Ascending aorta (tissue), 2 donors: ENCODE measurements at regions not wholly inside any gene's neighbourhood (a gene's known extent, or its start where the extent isn't known, plus 50 kb on each side); places are given as distances from the start of the nearest gene placed in this dataset.

Source experiments
- DNase-seq, 2 donors: peaks; one replicate each; pipeline ENCODE4 v3.0.0-alpha.2; 2019; ENCODE audit warnings: low spot score in 2 of 2
- H3K27ac ChIP-seq, 2 donors: fragments of 200-600 bp; sonication (generic); one replicate each; pipeline ENCODE4 v1.5.1; 2016 to 2017; ENCODE audit warnings: mild to moderate bottlenecking in 1 of 2
- H3K27me3 ChIP-seq: fragments of 200-600 bp; sonication (generic); one replicate; pipeline ENCODE4 v1.5.1; 2017
- H3K36me3 ChIP-seq, 2 donors: fragments of 200-600 bp; sonication (generic); one replicate each; pipeline ENCODE4 v1.5.1; 2016
- H3K4me1 ChIP-seq, 2 donors: fragments of 200-600 bp; sonication (generic); one replicate each; pipeline ENCODE4 v1.5.1; 2016 to 2017; ENCODE audit warnings: mild to moderate bottlenecking in 1 of 2
- H3K4me3 ChIP-seq, 2 donors: fragments of 200-600 bp; sonication (generic); one replicate each; pipeline ENCODE4 v1.5.1; 2016 to 2017; ENCODE audit warnings: mild to moderate bottlenecking in 1 of 2
- H3K9me3 ChIP-seq, 2 donors: fragments of 200-600 bp; sonication (generic); one replicate each; pipeline ENCODE4 v1.5.1; 2016
- intact Hi-C: fragments of 100-400 bp; cut with DNase I; formaldehyde crosslinking; loops from one replicate; pipeline ENCODE4 v1.15.1; 2023
- TF ChIP-seq, protein P1 (sequence below), 3 experiments: fragments of 200-600 bp in 2 of 3; fragments of 450-650 bp in 1 of 3; sonication (generic) in 2 of 3; IDR thresholded peaks; one replicate each; pipeline ENCODE4 v1.5.1; 2016 to 2019; ENCODE audit warnings: antibody characterized with exemption in 3 of 3, mild to moderate bottlenecking in 1 of 3, moderate library complexity in 1 of 3

- no peaks in the 10 kb centered on the region for H3K27me3 ChIP-seq
- H3K4me1 ChIP-seq = no peaks in the 10 kb centered on the region
- H3K9me3 ChIP-seq = no peaks in the 10 kb centered on the region
- TF ChIP-seq, protein P1, sequence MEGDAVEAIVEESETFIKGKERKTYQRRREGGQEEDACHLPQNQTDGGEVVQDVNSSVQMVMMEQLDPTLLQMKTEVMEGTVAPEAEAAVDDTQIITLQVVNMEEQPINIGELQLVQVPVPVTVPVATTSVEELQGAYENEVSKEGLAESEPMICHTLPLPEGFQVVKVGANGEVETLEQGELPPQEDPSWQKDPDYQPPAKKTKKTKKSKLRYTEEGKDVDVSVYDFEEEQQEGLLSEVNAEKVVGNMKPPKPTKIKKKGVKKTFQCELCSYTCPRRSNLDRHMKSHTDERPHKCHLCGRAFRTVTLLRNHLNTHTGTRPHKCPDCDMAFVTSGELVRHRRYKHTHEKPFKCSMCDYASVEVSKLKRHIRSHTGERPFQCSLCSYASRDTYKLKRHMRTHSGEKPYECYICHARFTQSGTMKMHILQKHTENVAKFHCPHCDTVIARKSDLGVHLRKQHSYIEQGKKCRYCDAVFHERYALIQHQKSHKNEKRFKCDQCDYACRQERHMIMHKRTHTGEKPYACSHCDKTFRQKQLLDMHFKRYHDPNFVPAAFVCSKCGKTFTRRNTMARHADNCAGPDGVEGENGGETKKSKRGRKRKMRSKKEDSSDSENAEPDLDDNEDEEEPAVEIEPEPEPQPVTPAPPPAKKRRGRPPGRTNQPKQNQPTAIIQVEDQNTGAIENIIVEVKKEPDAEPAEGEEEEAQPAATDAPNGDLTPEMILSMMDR (IDR thresholded peaks at IDR 0.05) = no peak
- no peak overlapping the region for H3K4me3 ChIP-seq
- H3K36me3 ChIP-seq = no peaks in the 10 kb centered on the region
- DNase-seq = no peak
- no peak overlapping the region for H3K27ac ChIP-seq
- intact Hi-C loops = no loop called here
Observed at GRCh38 chr5:92861531-92862285, 719.3 kb downstream of the NR2F1-AS1 start.

- Histone ChIP-seq H3K4me1 (no peaks in the 10 kb centered on the region), H3K27ac (no peak overlapping the region), H3K27me3 (no peaks in the 10 kb centered on the region), H3K9me3 (no peaks in the 10 kb centered on the region), H3K36me3 (no peaks in the 10 kb centered on the region), H3K4me3 (no peak overlapping the region)
- intact Hi-C loops = no loop called here
- DNase-seq = no peak
- TF ChIP-seq, protein P1 (IDR thresholded peaks at IDR 0.05) = no peak
Observed at GRCh38 chr5:92860061-92860460, 721.0 kb downstream of the NR2F1-AS1 start.

DNA sequence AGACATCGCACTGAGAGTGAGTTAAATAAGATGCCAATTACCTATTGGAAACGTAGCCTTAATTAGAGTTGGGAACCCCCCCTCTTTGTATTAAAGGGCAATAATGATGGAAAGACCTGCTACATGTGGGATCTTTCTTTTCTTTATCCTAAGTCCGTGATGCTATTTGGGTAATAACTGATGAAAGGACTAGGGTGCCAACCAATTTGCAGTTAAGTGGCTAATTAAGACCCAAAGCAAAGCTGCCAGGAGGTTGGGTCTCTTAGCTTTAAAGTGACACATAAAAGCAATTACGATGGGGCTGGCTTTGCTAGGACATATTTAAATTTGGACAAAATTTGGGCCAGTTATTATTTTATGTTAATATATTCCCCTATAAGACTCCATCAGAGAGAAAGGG lies 728.8 kb downstream of the NR2F1-AS1 start:
- Histone ChIP-seq H3K27me3 (no peaks in the 10 kb centered on the region), H3K4me3 (no peak overlapping the region), H3K9me3 (no peaks in the 10 kb centered on the region), H3K27ac (no peak overlapping the region), H3K36me3 (no peaks in the 10 kb centered on the region), H3K4me1 (no peaks in the 10 kb centered on the region)
- TF ChIP-seq, protein P1 (IDR thresholded peaks at IDR 0.05) = no peak
- DNase-seq = no peak
- intact Hi-C loops = no loop called here

DNA sequence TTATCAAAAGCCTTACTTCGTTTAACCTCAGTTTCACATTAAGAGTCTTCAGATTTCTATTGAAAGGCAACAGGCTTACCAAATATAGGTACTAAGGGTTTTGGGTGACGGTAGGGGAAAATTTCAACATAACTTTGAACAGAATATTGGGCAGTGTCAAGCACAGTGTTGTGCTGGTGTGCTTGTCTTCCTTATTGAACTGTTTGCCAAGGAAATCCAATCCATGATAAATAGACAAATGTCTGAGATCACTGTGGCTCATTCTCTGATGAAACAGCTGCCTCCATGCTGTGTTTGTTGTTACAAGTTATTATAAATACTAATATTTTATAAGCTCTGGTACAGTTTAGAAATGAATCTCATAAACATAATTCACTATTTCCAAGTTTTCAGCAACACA lies 730.1 kb downstream of the NR2F1-AS1 start:
- intact Hi-C loops = no loop called here
- no peak overlapping the region for H3K27ac ChIP-seq
- H3K27me3 ChIP-seq = no peaks in the 10 kb centered on the region
- TF ChIP-seq, protein P1 (IDR thresholded peaks at IDR 0.05) = no peak
- no peaks in the 10 kb centered on the region for H3K4me1 ChIP-seq
- no peak overlapping the region for H3K4me3 ChIP-seq
- no peaks in the 10 kb centered on the region for H3K9me3 ChIP-seq
- no peak for DNase-seq
- no peaks in the 10 kb centered on the region for H3K36me3 ChIP-seq

- Histone ChIP-seq H3K36me3 (no peaks in the 10 kb centered on the region), H3K27ac (no peak overlapping the region), H3K27me3 (no peaks in the 10 kb centered on the region), H3K4me1 (no peaks in the 10 kb centered on the region), H3K9me3 (no peaks in the 10 kb centered on the region), H3K4me3 (no peak overlapping the region)
- intact Hi-C loops = no loop called here
- DNase-seq = no peak
- TF ChIP-seq, protein P1 (IDR thresholded peaks at IDR 0.05) = no peak
Observed at GRCh38 chr5:92849756-92850155, 731.3 kb downstream of the NR2F1-AS1 start.
